CD4-positive, alpha-beta T cell treated with Interleukin-10 for 1 hour (primary cell): ENCODE measurements at regions not wholly inside any gene's neighbourhood (a gene's known extent, or its start where the extent isn't known, plus 50 kb on each side); places are given as distances from the start of the nearest gene placed in this dataset.

Experiments used
- DNase-seq: peaks from one replicate; pipeline ENCODE4 v3.0.0-alpha.2; 2020

DNA sequence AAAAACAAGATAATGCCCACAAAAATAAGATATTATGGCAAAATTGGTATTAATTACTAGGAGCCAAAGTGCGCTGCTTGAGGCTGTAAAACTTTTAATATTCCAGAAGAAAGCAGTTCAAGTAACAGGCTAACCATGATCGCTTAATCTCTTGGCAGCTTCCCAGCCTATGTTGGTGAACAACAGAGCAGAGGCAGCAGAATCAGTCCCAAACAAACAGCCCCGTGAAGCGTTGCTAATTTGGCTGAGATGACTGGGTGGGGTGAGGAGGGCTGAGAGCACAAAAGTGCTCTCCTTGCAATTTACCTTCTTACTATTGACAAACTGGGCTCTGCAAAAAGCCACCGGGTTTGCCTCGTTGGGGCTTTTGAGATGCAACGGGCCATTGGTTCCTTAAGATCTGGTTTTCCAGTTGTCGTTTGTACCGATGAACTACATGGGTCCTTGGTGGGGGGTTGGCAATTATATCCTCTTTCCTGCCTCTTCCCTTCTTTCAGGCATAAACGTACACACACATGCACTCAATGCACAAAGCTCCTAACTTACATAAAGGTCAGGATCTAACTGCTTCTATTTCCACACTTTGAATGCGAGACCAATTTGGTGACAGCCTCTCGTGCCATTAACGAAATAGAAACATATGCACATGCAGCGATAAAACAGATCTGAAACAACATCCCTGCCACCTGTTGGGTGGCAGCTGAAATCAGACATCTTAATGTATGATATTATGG lies 407.6 kb upstream of the CADM1 start:
- DNase-seq = no peak

DNA sequence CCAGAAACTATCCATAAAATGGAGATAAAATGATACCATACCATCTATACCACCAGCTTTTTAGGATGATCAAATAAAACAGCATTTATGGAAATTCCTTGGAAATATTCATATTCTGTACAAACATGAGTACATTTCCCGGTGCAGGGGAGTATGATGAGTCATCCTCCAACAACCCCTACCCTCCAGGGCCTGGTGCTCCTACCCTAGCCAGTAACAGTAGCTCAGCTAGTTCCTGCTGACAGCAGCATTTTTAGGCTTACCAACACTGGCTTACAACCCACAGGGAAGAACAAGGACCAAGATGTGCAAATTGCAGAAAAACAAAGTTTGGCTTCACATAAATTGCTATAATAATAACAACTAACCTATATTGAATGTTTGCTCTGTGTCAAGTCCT lies 406.2 kb upstream of the CADM1 start:
- DNase-seq = no peak

DNA sequence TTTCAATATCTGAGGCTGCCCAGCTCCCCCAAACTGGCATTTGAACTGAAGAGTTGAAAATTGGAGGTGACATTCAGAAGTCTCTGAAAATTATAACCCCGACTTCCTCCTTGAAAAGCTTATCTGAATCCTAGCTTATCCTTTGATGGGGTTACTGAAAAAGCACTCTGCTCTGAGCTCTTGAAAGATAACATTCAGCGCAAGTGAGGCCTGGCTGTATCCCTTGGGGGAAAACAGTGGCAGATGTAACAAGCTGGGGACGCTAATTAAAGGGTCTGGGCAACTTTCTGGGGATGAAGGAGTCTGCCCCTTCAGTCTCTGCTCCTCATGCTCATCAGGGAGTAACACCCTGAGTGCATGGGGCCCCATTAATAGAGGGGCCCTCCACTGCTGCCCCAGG lies 402.0 kb upstream of the CADM1 start:
- DNase-seq = no peak

DNA sequence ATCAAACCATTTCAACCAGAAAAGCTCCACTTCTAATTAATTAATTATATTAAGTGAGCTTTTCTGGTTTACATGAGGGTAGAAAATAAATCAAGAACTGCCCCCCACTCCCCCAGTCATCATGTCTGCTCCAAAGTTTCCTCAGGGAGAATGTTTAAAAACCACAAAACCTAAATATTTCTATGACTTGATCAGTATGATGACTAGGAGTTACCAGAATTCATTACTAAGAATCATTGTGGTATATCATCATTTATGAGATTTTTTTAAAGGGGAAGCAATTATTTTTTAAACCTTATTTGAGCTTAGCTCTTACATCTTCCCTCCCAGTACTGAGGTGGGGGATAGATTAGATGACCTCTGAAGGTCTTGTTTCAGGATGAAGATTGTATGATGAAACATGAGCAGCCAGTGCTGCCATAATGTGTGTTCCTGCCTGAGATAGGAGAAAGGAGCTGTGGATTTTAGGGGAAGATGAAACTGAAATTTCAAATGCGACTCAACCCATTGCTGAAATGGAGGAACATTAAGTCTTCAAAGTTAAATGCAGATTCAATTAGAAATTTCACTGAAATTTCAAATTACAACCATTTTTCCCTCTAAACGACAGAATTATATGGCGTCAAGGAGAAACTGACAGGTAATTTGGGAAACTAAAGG lies 401.3 kb upstream of the CADM1 start:
- DNase-seq = no peak

DNA sequence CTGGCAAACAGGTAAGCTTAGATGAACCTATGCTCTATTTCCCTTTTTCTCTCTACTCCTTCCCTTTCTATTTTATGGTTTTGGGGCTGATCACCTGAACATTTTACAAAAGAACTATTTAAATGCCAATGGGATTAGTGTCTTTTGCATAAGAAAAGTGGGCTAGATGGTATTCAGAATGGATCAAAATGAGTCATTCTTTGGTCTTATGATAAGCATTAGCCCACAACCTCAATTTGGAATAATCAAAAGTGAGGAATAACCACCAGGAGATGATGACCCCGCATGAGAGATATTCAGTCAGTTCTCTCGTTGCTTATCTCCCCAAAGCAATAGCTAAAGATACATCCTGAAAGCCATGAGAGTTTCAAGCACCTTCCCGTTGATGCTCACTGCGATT lies 399.0 kb upstream of the CADM1 start:
- DNase-seq = no peak

DNA sequence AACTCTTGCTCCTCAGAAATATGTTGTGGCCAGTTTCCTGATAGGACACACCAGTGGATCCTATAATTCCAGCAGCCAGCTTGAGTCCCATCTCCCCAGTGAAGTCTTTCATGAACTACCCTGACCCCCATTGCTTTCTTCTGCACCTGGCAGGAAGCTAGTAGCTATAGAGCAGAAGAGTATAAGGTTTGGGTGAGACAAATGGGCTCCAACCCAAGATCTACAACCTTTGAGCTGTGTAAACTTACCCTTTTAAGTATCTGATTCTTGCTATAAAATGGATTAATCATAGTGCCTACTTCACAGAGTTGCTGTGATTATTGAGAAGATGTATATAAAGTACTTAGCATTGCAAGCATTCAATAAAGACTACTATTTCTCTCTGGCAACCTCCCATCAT lies 396.9 kb upstream of the CADM1 start:
- no peak for DNase-seq

DNA sequence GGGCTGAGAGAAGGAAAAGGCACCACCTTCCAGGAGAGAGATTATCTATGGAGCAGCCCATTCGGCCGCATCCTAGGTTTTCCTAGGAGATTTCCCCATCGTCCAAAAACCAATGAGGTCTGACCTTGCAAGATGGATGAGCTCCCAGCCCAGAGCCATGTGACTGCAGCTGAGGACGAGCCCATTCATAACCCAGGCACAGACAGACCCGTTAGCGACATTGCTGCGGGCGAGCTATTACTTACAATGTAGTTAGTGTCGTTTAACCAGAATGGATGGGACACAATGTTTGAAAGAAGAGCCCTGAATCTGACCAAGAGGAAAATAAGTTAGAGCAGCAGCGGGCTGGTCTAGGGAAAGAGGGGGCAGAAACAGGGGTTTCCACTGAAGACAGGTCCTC lies 395.9 kb upstream of the CADM1 start:
- no peak for DNase-seq

DNA sequence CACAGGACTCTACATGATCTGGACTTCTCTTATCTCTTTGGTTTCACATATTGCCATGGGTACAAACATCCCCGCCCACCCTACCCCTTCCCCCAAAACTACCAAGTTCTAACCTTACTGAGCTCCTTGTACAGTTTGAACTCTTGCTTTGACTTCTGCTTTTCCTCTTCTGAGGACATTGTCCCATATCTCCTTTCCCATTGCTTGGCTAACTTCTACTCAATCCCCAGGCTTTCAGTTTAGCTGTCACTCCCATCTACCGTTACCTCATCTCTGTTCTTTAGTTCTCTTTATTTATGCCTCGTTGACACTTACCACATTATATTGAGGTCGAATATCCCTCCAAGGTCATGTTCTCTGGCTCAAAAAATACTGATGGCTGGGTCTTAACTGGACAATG lies 393.5 kb upstream of the CADM1 start:
- no peak for DNase-seq

DNA sequence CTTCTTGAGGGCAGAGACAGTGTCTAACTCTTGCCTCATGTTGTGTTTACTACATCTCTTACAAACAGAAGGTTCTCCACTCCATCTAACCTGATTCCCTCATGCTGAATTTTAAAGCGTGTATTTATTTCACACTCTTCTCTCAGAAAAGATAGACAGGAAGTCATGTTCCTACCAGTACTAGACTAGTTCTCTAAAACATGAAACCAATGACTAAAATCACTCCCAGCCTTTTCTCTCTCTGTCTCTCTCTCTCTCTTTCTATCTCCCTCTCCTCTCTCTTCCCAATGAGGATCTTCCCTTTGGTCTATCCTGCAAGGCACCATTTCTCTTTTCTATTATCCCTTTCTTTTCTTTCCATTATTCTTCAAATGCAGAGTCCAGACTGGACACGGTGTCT lies 391.9 kb upstream of the CADM1 start:
- DNase-seq = no peak

DNA sequence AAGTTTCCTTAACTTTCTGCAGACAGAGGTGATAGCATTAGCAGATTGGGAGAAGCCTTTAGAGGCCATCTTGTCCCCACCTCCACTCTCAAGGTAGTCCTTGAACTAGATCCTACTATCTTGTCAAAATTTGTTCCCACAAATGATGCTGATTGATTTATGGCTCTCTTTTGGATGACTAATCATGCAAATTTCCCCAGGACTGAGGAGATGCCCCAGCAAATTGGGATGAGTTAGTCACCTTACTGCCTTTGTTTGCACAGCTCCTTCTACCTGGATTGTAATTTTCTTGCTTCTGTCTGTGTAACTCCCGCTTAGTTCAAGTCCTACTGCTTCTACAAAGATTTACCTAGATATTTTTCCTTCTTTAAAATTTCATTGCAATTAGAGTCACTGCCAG lies 391.4 kb upstream of the CADM1 start:
- DNase-seq = no peak

DNA sequence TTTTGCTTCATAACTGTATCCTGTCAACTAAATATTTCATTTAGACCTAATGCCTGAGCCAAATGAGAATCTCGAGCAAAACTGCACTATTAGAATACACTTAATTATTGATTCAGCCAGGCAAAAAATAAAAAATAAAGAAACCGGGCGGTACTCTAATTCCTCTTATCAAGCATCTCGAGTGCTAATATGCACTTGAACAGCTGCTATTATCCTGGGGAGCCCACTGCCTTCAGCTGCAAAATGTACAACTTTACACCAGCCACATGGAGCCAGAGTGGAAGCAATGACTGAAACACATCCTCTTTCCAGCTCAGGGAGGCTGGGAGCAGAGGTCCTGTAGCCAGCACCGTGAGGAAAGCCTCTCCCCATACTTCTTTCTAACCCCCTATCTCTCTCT lies 390.0 kb upstream of the CADM1 start:
- DNase-seq = no peak

DNA sequence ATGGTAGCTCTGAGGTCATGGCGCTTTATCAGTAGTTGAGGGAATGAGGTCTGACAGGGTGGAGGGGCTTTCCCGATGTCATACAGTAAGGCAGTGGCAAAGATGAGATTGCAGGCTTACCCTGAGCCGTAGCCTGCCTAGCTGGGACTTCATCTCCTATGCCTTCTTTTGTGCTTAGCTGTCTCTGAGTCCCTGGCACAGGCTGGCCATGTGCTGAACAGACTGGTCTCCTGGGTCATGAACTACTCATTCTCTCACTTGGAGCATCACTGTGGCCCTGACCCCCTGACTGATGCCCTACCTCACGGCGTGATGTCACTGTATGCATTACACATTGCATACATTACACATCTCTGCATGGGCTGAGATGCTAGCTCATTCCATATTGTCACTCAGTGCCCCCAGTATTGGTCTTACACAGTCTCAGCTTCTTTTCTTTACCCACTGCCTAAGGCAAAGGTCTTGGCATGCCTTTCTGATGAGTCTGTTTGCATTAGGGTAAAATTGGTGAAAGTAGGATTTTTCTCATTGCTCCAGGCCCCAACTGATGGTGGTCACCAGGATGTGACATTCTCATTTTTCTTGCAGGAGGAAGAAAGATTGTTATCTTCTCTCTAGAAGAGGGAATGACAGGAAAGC lies 389.4 kb upstream of the CADM1 start:
- DNase-seq = no peak

DNA sequence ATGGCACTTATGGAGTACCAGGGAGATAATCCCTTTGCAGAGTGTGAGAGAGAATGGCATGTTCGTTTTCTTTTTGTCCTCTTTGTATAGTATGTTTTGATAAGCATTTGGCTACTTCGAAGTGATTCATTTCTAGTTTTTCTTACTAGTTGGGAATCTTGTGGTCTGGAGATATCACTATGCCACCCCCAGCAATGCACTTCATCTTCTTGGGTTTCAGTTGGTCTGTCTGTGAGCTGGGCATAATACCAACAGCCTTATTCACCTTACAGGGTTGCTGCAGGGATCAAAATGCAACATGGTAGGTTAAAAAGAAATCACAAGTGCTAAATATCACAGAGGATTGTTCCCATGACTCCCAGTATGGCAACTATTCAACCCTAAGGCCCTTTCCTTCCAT lies 387.8 kb upstream of the CADM1 start:
- DNase-seq = no peak

DNA sequence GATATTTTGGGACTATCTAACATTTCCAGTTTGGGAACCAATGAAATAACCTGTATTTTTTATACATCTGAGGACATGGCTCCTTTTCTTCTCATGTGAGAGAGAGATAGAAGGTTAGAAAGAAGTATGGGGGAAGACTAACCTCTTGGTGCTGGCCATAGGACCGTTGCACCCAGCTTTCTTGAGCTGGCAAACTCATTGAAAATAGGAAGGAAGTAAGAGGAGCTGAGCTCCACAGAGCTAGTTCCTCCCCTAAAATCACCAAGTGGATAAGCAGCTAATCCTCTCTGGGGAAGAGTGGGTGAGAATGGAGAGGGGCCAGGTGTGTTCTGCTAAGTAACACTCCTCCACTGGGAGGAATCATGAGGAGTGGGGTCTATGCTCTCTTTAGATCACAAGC lies 387.4 kb upstream of the CADM1 start:
- DNase-seq = no peak

DNA sequence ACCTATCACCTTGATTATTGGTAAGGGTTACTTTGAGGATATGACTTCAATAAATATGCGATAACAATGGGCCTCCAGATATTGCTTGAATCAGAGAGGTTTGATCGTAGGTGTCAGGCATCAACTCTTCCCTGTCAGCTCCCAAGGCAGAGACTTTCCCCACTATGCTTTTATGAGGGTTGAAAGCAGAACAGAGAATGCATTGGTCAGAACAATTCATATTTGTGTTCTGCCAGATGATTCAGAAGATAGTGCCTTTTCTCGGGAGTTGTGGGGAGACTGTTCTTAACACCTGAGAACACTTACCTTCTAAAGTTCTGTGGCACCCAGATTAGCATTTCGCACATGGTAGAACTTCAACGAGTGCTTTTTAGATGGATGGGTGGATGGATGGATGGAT lies 386.3 kb upstream of the CADM1 start:
- no peak for DNase-seq

DNA sequence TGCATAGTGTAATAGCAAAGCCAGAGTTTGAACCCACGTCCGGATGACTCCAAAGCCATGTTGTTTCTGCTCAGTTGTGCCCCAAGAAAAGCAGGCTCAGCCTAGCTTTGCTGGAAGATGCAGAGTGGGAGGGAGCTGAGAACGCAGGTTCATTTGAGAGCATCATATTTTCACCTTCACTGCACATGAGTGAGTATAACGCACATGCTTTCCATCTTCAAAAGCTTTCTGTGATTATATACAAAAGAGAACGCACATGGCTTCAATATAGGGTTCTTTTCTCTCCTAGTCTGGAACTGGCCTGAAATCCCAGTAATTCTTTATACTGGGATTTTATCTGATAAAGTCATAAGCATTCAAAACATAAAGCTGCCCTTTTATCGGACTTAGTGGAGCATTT lies 385.5 kb upstream of the CADM1 start:
- DNase-seq = no peak

DNA sequence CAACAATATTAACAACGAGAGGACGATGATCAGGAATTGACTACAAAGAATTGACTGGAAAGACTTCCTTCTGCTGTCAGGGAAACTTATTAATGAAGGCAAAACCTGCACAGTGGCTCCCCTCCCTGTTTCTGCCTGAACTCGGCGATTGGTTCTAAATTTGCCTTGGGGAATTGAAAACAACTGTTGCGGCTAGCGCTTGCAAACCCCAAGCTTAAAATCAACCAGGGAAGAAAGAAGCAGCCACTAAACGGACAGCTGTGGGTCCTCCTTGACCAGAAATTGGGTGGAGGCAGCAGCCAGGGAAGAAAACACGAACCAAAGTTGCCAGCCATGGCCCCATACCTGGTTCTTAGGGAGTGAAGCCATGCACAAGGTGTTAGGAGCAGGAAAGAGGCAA lies 383.5 kb upstream of the CADM1 start:
- no peak for DNase-seq

DNA sequence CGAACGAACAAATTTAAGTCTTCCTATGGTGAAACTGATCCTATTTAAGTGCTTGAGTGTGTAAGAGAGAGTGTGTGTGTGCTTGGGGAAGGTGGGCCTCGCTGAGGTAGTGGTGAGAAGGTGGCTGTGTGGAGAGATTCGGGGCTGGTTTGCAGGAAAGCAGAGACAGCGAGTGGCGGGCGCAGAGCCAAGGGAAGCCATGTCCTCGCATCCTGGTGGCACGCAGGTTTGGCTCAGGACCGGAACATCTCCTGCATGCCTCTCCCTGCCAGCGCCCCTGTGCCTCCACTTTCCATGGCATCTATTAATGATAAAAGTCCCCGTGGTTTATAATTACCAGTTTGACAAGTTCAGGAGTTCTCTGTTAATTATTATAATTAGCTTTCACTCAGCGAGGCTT lies 383.1 kb upstream of the CADM1 start:
- DNase-seq = no peak

DNA sequence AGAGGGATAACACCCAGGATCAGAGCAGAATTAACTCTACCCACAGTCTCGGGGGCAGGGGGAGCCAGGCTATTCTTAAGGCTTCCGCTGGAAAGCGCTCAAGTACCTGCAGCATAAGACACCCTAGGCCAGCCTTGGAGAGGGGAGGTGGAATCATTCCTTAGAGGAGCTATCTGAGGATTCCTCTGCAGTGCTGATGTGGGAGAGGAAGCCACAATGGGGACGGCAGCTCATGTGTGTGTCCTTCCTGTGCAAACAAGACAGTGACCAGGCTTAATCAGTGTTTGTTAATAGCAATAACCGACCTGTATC lies 382.2 kb upstream of the CADM1 start:
- no peak for DNase-seq

DNA sequence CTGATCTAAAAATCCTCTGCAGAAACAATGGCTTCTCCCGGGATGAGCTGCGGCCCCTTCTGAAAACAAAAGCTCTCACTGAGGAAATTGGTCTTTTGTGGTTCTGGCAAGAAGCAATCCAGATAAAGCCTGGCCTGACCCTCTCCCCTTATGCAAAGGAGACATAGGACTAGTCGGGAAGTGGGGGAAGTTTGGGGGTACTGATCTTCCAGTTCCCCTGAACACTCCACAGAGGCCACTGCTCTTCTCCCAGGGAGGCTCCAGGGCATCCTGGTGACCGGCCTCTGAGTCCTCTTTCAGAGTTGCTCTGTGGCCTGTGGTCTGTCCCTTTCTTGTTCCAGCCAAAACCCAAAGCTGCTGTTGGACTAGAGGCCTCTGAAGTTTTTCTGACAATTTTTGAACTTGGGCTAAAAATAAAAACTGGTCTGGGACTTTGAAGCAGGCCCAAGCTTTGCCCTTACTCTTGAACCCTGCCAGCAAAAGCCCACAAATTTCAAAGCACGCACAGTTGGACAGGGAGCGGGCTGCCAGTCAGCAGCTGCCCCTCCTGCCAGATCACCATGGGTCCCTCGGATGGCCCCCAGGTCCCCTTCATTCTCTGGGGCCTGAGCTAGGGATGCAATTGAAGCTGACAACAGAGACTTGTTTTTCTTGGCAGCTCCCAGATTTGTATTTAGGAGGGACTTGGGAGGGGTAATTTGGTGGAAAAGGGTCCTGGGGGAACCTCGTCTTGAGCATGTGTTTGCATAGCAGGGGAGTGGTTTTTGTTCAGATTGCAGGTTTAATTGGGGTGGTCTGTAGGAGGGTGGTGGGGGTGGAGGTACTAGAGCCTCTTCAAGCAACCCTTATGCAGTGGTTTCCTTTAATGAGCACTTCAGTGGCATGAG lies 381.6 kb upstream of the CADM1 start:
- no peak for DNase-seq

DNA sequence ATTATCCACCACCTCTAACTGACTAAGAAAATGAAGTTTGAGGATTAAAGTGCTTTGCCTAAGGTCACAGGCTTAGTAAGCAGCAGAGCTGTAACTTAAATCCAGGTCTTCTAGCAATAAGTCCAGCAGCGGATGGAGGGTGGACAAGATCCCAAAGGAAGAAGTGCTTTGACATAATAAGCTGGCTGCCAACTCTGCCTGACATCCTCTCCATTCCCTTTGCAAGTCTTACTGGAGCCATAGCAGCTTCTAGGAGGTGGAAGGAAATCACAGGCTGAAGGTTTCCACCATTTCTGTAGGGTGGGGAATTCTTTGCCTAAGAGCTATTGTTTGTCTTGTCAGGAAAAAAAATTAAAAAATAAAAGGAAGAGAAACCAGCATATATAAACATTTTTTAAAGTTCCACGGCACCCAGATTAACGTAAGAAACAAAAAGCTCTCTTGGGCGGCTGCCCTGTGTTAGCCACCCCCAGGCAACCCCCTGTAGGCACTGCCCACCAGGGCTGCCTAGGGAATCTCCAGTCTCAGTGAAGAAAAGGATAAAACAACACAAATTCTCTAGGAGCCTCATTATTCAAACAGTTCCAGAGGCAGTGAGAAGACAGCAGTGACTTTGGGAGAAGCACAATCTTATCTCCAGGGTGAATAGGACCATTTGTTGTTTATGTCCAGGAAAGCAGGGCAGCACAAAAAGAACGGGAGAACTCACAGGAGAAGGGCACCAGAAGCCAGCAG lies 380.8 kb upstream of the CADM1 start:
- DNase-seq = no peak

DNA sequence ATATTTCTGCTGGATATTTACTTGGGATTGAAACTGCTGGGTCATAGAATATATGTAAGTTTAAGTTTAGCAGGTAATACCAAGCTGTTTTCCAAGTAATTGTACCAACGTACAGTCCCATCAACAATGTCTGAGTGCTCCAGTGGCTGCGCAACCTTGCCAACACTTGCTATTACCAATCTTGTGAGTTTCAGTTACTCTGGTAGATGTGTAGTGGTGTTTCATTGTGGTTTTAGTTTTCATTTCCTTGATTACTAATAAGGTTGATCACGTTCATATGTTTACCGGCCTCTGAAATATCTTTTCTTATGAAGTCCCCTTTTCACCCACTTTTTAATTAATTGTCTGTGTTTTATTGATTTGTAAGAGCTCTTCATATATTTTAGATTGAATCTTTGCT lies 370.6 kb upstream of the CADM1 start:
- DNase-seq = no peak

DNA sequence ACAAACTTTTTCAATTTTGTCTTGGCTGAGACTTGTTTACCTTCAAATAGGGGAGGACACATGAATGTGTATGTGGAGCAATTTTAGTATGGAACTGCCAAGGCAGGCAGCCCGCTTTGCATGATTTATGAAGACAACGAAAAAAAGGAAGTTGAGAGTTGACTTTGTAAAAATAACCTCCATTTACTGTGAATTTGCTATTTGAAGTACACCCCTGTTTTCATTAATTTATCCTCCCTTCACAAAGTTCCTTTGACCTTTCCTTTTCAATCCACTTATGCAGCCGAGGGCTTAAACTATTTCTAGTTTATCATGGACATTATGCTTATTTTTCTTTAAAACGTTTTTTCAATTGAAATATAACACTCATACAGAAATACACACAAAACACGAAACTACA lies 369.6 kb upstream of the CADM1 start:
- DNase-seq = no peak
